ENCODE measurements at regions not wholly inside any gene's neighbourhood (a gene's known extent, or its start where the extent isn't known, plus 50 kb on each side); places are given as distances from the start of the nearest gene placed in this dataset.

- Histone ChIP-seq H2AFZ (no peak overlapping the region), H3K9me2 (ENCODE audit: insufficient read depth) (no peaks in the 10 kb centered on the region), H3K79me2 (ENCODE audit: insufficient read depth) (no peaks in the 10 kb centered on the region), H3K27ac (no peak overlapping the region), H4K20me1 (ENCODE audit: insufficient read depth) (no peaks in the 10 kb centered on the region), H3K9ac (no peak overlapping the region), H3F3A (ENCODE audit: insufficient read depth) (peaks cover 30% of the 10 kb centered on the region), H3K4me3 (no peak overlapping the region), H3K4me2 (ENCODE audit: unreplicated experiment) (no peak overlapping the region), H3K27me3 (replicated peaks; ENCODE audit: insufficient read depth) (no peaks in the 10 kb centered on the region), H3K4me1 (ENCODE audit: insufficient read depth) (peaks cover 24% of the 10 kb centered on the region), H3K36me3 (ENCODE audit: low read depth) (no peaks in the 10 kb centered on the region), H3K9me3 (ENCODE audit: low read depth) (no peaks in the 10 kb centered on the region)
- WGBS, 2 experiments (ENCODE audit: low coverage in 1 of 2, low lambda C conversion rate in 2 of 2, missing lambda C conversion rate in 2 of 2) = 55 to 64% methylated on average over 8 of the region's 8 CpGs
- no peak for DNase-seq
- TF ChIP-seq EZH2 (IDR thresholded peaks at IDR 0.05; ENCODE audit: insufficient read depth, poor library complexity, severe bottlenecking) = no peak
- TF ChIP-seq EZH2phosphoT487 (IDR thresholded peaks at IDR 0.05; ENCODE audit: insufficient read depth, low read depth) = no peak
- in situ Hi-C loops (cut with MboI) = no loop called here
These were observed 61.7 kb upstream of the ZNRF2 start for GRCh38 chr7:30222515-30223215.

GRCh38 chr7:30223896-30224295 lies 60.5 kb upstream of the ZNRF2 start:
- in situ Hi-C loops (cut with MboI) = no loop called here

DNA sequence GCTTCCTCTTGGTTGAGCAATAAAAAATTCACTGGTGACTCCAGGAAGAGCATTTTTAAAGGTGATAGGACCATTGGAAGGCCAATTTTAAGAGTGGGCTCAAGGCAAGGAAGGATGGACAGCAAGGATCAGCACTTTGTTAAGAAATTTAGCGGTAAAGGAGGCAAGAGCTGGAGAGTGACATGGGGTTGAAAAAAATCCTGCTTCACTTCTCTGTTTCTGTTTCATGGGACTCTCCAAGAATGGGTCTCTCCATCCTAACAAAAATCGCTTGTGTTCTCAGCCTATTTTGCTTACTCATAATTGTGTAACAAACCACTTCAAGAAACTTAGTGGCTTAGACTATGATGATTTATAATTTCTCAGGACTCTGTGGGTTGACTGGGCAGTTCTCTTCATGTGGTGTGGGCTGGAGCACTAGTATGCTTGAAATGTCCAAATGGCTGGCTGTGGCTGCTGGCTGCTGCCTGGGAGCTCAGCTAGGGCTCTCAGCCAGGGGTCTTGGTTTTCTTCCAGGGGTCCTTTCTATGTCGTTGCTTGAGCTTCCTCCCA lies 59.8 kb upstream of the ZNRF2 start:
- Histone ChIP-seq H2AFZ (no peak overlapping the region), H3K27me3 (replicated peaks; ENCODE audit: insufficient read depth) (no peaks in the 10 kb centered on the region), H3K9me3 (ENCODE audit: low read depth) (no peaks in the 10 kb centered on the region), H4K20me1 (ENCODE audit: insufficient read depth) (no peaks in the 10 kb centered on the region), H3K79me2 (ENCODE audit: insufficient read depth) (no peaks in the 10 kb centered on the region), H3K4me2 (ENCODE audit: unreplicated experiment) (no peak overlapping the region), H3K4me3 (no peak overlapping the region), H3K27ac (peak overlapping the region; percentile 27), H3K36me3 (ENCODE audit: low read depth) (no peaks in the 10 kb centered on the region), H3K9me2 (ENCODE audit: insufficient read depth) (no peaks in the 10 kb centered on the region), H3F3A (ENCODE audit: insufficient read depth) (peaks cover 30% of the 10 kb centered on the region), H3K4me1 (ENCODE audit: insufficient read depth) (peaks cover 24% of the 10 kb centered on the region), H3K9ac (no peak overlapping the region)
- DNase-seq = peak; percentile 90
- 27 to 28% methylated on average over 3 of the region's 3 CpGs for WGBS, 2 experiments (ENCODE audit: low coverage in 1 of 2, low lambda C conversion rate in 2 of 2, missing lambda C conversion rate in 2 of 2)
- in situ Hi-C loops (cut with MboI) = no loop called here
- TF ChIP-seq EZH2 (IDR thresholded peaks at IDR 0.05; ENCODE audit: insufficient read depth, poor library complexity, severe bottlenecking) = no peak
- TF ChIP-seq EZH2phosphoT487 (IDR thresholded peaks at IDR 0.05; ENCODE audit: insufficient read depth, low read depth) = peak; percentile 78; the same call in 1 of the 2 replicates

More at GRCh38 chr7:30223896-30224295, 60.5 kb upstream of the ZNRF2 start:
- Histone ChIP-seq H3K4me2 (ENCODE audit: unreplicated experiment) (no peak overlapping the region), H3K27ac (no peak overlapping the region), H3K4me1 (ENCODE audit: insufficient read depth) (peaks cover 24% of the 10 kb centered on the region), H3K79me2 (ENCODE audit: insufficient read depth) (no peaks in the 10 kb centered on the region), H3K9me2 (ENCODE audit: insufficient read depth) (no peaks in the 10 kb centered on the region), H3K27me3 (replicated peaks; ENCODE audit: insufficient read depth) (no peaks in the 10 kb centered on the region), H2AFZ (no peak overlapping the region), H3K4me3 (no peak overlapping the region), H3K9ac (no peak overlapping the region), H3K36me3 (ENCODE audit: low read depth) (no peaks in the 10 kb centered on the region), H4K20me1 (ENCODE audit: insufficient read depth) (no peaks in the 10 kb centered on the region), H3F3A (ENCODE audit: insufficient read depth) (peaks cover 30% of the 10 kb centered on the region), H3K9me3 (ENCODE audit: low read depth) (no peaks in the 10 kb centered on the region)
- TF ChIP-seq EZH2 (IDR thresholded peaks at IDR 0.05; ENCODE audit: insufficient read depth, poor library complexity, severe bottlenecking) = no peak
- TF ChIP-seq EZH2phosphoT487 (IDR thresholded peaks at IDR 0.05; ENCODE audit: insufficient read depth, low read depth) = no peak
- DNase-seq = no peak
- WGBS, 2 experiments (ENCODE audit: low coverage in 1 of 2, low lambda C conversion rate in 2 of 2, missing lambda C conversion rate in 2 of 2) = 92 to 100% methylated on average over 2 of the region's 2 CpGs

GRCh38 chr7:30225863-30226613 lies 58.4 kb upstream of the ZNRF2 start:
- TF ChIP-seq EZH2phosphoT487 (IDR thresholded peaks at IDR 0.05; ENCODE audit: insufficient read depth, low read depth) (no peak), EZH2 (IDR thresholded peaks at IDR 0.05; ENCODE audit: insufficient read depth, poor library complexity, severe bottlenecking) (no peak)
- no peaks in the 10 kb centered on the region for H3K9me2 ChIP-seq (ENCODE audit: insufficient read depth)
- peaks cover 30% of the 10 kb centered on the region for H3F3A ChIP-seq (ENCODE audit: insufficient read depth)
- in situ Hi-C loops (cut with MboI) = no loop called here
- peaks cover 7% of the 10 kb centered on the region; the same call in 1 of the 2 replicates for H3K27me3 ChIP-seq (replicated peaks; ENCODE audit: insufficient read depth)
- H3K4me1 ChIP-seq (ENCODE audit: insufficient read depth) = peaks cover 24% of the 10 kb centered on the region
- DNase-seq = peak; percentile 53
- H3K9me3 ChIP-seq (ENCODE audit: low read depth) = no peaks in the 10 kb centered on the region
- H3K9ac ChIP-seq = no peak overlapping the region
- no peaks in the 10 kb centered on the region for H4K20me1 ChIP-seq (ENCODE audit: insufficient read depth)
- no peaks in the 10 kb centered on the region for H3K79me2 ChIP-seq (ENCODE audit: insufficient read depth)
- H3K4me3 ChIP-seq = no peak overlapping the region
- H3K4me2 ChIP-seq (ENCODE audit: unreplicated experiment) = no peak overlapping the region
- 63% methylated on average over 7 of the region's 7 CpGs for WGBS, 2 experiments (ENCODE audit: low coverage in 1 of 2, low lambda C conversion rate in 2 of 2, missing lambda C conversion rate in 2 of 2)
- H3K36me3 ChIP-seq (ENCODE audit: low read depth) = no peaks in the 10 kb centered on the region
- H2AFZ ChIP-seq = no peak overlapping the region
- H3K27ac ChIP-seq = no peak overlapping the region

All from GM23248 (cell line).